ENCODE measurements at regions not wholly inside any gene's neighbourhood (a gene's known extent, or its start where the extent isn't known, plus 50 kb on each side); places are given as distances from the start of the nearest gene placed in this dataset.

DNA sequence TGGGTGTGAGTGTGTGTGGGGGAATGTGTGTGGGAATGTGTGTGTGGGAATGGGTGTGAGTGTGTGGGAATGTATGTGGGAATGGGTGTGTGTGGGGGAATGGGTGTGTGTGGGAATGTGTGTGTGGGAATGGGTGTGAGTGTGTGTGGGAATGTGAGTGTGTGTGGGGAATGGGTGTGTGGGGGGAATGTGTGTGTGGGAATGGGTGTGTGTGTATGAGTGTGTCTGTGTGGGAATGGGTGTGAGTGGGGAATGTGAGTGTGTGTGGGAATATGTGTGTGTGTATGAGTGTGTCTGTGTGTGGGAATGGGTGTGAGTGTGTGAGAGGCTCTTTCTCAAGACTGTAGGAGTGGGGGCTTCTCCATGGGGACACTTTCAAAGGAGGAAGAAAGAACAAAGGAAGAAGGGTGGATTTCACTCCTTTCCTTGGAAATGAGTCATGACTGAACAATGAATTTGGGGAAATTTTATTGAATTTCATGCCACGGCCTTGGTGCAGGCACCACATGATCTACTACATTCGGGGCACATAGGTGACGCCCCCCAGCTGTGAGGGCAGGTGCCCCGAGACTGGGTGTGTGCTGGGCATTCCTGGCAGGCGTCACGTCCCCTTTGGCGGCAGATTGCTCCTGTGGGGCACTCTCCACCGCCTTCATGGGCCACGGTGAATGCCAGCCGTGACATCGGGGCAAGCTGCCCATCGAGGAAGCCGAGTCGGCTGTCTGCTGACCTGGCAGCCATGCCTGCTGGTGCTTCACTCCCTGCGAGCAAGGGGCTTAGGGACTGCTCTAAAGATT is 88.8 kb upstream of the INSIG1 start:
- DNase-seq (no peak), ATAC-seq (no peak)
- H3K4me3 Mint-ChIP-seq, result no peak overlapping the region
- no peaks in the 10 kb centered on the region for H3K36me3 Mint-ChIP-seq (ENCODE audit: low read depth)
- no peaks in the 10 kb centered on the region for H3K9me3 ChIP-seq (ENCODE audit: control insufficient read depth, low read length, poor library complexity, severe bottlenecking)
- H3K27ac Mint-ChIP-seq, result no peak overlapping the region
- H3K27me3 Mint-ChIP-seq, result peaks cover 17% of the 10 kb centered on the region
- H3K4me1 Mint-ChIP-seq, result peaks cover 16% of the 10 kb centered on the region

DNA sequence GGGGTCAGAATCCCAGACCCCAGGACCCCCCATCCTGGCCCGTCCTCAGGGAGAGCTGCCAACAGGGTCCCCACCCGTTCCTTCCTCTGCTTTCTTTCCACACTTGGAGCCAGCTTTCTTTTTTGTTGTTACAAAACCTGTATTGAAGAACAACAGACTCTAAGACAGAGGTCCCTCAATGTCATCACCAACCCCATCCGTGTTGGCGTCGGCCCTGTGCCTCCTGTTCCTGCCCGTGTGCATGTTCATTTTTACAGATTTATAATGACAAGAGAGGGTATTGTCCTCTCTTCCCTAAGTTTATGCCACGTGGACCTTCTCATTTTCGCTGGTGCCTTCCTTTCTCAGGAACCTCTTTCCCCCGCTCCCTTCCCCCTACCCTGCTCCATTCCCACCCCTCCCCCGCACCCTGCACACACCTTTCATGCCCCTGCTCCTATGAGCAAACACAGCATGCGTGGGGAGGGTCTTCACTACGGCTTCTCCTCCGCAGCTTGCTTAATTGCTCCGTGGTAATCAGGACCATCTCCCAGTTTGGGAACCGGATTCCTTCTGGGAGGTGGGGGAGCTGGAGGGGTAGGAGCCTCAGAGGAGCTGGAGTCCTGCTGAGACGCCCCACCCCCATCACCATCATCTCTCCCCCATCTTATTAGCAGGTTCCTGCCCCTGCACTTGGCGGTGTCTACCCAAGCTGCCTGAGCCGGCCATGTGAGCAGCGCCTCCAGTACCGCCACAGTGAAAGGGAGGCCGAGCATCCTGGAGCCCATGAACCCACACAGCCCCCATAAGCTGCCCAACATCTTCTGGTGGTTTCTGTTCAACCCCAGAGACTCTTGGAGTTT is 88.0 kb upstream of the INSIG1 start:
- Mint-ChIP-seq H3K27ac (no peak overlapping the region), H3K4me1 (peaks cover 16% of the 10 kb centered on the region), H3K27me3 (peaks cover 25% of the 10 kb centered on the region), H3K4me3 (no peak overlapping the region), H3K36me3 (ENCODE audit: low read depth) (no peaks in the 10 kb centered on the region)
- ATAC-seq (no peak), DNase-seq (no peak)
- no peaks in the 10 kb centered on the region for H3K9me3 ChIP-seq (ENCODE audit: control insufficient read depth, low read length, poor library complexity, severe bottlenecking)

DNA sequence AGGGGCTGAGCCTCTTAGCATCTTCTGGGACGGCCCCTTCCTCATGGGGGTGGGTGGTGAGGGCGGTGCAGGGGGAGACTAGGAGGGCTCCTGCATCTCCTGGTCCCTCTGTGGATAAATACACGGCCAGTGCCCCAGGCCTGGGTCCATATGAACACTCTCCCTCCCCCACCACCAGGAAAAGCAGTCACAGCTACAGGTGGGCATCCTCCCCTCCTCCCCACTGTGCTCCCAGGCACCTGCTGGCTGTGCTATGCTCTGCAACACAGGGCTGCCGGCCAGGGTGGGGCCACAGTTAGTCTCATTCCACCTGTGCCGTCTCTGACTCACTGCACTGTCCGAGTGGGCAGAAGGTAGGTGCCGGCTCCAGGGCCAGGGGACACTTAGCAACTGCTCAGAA is 87.3 kb upstream of the INSIG1 start:
- H3K9me3 ChIP-seq (ENCODE audit: control insufficient read depth, low read length, poor library complexity, severe bottlenecking), result no peaks in the 10 kb centered on the region
- Mint-ChIP-seq H3K27ac (no peak overlapping the region), H3K27me3 (peaks cover 31% of the 10 kb centered on the region), H3K4me1 (peaks cover 12% of the 10 kb centered on the region), H3K36me3 (ENCODE audit: low read depth) (no peaks in the 10 kb centered on the region), H3K4me3 (no peak overlapping the region)
- DNase-seq (no peak), ATAC-seq (no peak)

DNA sequence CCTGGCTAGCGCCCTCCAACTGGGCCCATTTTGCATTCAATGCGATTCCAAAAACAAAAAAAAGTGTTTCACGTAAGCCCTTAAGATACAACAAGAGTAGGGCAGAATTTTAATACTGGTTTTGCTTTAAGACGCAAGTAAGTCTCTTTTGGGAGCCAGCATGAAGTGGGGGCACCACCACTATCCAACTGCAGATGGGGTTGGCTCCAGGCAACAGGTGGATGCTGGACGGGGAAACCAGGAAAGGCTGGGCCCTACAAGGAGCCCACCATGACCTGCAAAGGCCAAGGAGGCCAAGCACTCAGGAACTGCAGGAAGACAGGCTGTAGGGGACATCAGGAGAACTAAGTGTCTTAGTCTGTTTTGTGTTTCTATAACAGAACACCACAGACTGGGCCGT is 86.5 kb upstream of the INSIG1 start:
- no peaks in the 10 kb centered on the region for H3K36me3 Mint-ChIP-seq (ENCODE audit: low read depth)
- H3K9me3 ChIP-seq (ENCODE audit: control insufficient read depth, low read length, poor library complexity, severe bottlenecking), result no peaks in the 10 kb centered on the region
- H3K27ac Mint-ChIP-seq, result no peak overlapping the region
- H3K4me3 Mint-ChIP-seq, result no peak overlapping the region
- ATAC-seq (no peak), DNase-seq (no peak)
- H3K27me3 Mint-ChIP-seq, result peaks cover 37% of the 10 kb centered on the region
- peaks cover 6% of the 10 kb centered on the region for H3K4me1 Mint-ChIP-seq

DNA sequence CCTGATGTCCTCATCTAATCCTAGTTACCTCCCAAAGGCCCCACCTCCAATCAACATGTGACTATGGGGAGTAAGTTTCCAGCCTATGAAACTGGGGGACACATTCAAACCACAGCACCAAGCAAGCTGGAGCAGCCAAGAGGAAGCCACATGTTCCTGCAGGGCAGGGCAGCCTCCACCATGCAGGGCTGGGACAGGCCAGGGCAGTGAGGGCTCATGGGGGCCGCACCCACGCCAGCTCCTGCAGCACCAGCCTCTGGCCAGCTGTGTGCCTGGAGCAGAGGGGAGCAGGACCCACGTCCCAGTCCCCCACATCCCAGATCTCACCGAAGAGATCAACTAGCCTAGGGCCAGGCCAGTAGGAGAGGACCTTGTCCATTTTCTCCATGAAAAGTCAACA is 85.9 kb upstream of the INSIG1 start:
- ATAC-seq, result no peak
- DNase-seq, result no peak
- H3K27me3 Mint-ChIP-seq, result peaks cover 42% of the 10 kb centered on the region
- H3K4me1 Mint-ChIP-seq, result peaks cover under 1% of the 10 kb centered on the region
- H3K36me3 Mint-ChIP-seq (ENCODE audit: low read depth), result no peaks in the 10 kb centered on the region
- H3K9me3 ChIP-seq (ENCODE audit: control insufficient read depth, low read length, poor library complexity, severe bottlenecking), result no peaks in the 10 kb centered on the region
- H3K27ac Mint-ChIP-seq, result no peak overlapping the region
- H3K4me3 Mint-ChIP-seq, result no peak overlapping the region

DNA sequence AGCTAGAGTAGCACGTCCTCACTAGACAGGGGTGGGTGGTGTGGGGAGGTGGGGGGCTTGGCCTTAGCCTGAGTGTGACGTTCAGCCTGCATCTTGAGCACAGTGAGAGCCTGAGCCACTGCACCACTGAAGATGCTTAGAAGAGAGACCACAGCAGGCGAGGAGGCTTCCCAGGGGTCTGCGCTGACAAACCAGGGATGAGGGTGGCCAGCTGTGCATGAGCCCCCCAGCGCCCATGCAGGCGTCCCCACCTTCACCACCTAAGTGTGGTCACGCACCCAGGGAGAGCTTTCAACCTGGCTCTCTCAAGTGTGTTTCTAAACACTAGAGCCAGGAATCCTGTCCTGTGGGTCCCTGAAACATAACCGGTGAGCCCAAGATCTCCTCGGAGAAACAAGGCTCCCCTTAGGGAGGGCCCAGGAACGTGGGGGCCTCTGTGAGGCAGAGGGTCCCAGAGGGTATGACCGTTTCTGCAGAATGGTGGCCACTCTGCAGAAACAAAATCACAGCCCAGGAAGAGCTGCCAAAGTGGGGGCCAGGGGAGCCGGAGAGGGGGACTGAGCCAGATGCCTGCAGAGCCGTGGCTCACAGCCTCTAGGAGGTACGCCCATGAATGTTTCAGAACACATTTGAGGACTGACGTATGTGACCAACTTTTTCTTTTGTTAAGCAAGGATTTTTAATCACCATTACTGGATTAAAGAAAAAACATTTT is 85.2 kb upstream of the INSIG1 start:
- H3K4me3 Mint-ChIP-seq, result no peak overlapping the region
- ATAC-seq (no peak), DNase-seq (no peak)
- H3K27ac Mint-ChIP-seq, result no peak overlapping the region
- H3K4me1 Mint-ChIP-seq, result no peaks in the 10 kb centered on the region
- peaks cover 44% of the 10 kb centered on the region for H3K27me3 Mint-ChIP-seq
- H3K9me3 ChIP-seq (ENCODE audit: control insufficient read depth, low read length, poor library complexity, severe bottlenecking), result no peaks in the 10 kb centered on the region
- no peaks in the 10 kb centered on the region for H3K36me3 Mint-ChIP-seq (ENCODE audit: low read depth)

DNA sequence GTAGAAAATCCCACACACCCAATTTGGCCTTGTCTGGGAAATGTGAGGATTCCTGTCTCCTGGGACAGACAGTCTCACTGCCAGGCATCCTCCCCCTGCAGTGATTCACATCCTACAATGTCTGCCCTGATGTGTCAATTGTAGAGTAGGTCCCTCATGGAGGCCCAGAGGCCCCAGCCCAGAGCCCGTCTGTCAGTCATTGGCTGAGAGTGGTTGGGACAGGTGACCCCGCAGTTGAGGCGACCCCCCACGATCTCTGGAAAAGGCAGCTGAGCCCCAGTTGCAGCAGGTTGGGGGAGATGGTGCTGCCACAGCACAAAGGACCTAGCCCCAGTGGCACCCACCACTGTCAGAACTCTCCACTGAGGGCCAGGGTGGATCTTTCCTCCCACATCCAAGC is 84.3 kb upstream of the INSIG1 start:
- no peaks in the 10 kb centered on the region for H3K9me3 ChIP-seq (ENCODE audit: control insufficient read depth, low read length, poor library complexity, severe bottlenecking)
- no peak overlapping the region for H3K4me3 Mint-ChIP-seq
- no peak for ATAC-seq
- DNase-seq, result no peak
- H3K27me3 Mint-ChIP-seq, result peaks cover 51% of the 10 kb centered on the region
- no peaks in the 10 kb centered on the region for H3K36me3 Mint-ChIP-seq (ENCODE audit: low read depth)
- no peak overlapping the region for H3K27ac Mint-ChIP-seq
- H3K4me1 Mint-ChIP-seq, result no peaks in the 10 kb centered on the region

DNA sequence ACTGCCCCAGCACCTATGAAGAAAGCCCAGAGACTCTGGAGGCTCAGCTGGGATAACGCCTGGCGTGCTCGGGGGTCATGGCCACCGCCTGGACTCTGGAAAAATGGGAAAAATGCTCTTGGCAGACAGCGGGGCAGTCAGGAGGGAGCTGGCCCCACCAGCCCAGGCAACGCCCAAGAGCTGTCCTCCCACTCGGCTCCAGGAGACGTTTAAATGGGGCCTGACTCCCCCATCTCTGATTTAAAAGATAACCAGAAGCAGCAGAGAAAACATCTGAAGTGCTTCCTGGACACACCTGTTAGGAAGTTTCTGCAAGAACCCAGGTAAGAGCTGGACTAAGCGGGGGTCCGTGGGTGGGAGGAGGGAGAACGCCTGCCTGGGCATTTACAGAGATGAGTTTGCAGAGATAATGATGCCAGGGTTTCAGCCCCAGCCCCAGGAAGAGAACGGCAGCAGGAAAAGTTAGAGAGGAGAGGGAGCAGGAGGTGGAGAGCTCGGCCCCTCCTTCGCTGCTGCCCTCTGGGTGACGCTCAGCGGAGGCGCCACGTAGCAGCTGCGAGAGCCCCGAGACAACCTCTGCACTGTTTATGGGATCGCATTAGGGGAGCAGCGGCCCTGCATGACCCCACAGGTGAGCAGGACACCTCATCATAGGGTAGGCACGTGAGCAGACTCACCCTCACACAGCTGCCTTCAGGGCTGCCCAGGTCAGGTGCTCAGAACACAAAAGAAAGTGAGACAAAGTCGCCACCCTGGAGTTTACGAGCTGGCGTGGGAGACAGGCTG is 83.5 kb upstream of the INSIG1 start:
- H3K27me3 Mint-ChIP-seq, result peaks cover 52% of the 10 kb centered on the region
- no peaks in the 10 kb centered on the region for H3K36me3 Mint-ChIP-seq (ENCODE audit: low read depth)
- no peak overlapping the region for H3K27ac Mint-ChIP-seq
- no peaks in the 10 kb centered on the region for H3K9me3 ChIP-seq (ENCODE audit: control insufficient read depth, low read length, poor library complexity, severe bottlenecking)
- H3K4me1 Mint-ChIP-seq, result no peaks in the 10 kb centered on the region
- ATAC-seq, result no peak
- no peak overlapping the region for H3K4me3 Mint-ChIP-seq
- no peak for DNase-seq

DNA sequence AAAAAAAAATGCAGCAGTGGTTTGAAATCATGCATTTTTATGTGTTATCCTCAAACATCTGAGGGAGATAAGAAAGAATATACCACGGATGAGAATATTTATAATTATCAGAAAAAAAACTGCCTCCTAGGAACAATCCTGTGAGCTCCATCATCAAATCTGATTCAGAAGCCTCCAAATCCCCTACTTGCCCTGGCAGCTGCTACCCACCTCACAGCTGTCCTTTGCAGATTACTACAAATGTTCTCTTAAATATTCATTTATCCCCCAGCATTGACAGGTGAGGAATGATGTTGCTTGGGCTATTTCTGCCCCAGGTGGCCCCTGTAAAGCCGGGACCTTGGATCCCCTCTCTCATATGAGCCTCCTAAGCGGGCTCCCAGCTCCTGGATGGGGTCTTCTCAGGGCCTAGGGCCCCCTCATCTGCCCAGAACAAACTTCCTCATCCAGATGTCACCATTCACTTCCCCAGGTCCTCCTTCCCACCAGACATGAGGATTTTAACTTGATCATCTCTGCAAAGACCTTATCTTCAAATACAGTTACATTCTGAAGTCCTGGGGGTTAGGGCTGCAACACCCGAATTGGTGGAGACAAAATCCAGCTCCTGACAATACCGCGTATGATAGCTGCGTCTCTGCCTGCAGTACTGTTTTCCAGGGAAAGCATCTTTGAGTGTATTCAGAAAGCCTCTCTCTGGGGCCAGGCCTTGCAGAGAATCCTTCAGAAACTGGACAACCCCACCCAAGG is 81.9 kb upstream of the INSIG1 start:
- no peak overlapping the region for H3K4me3 Mint-ChIP-seq
- H3K27ac Mint-ChIP-seq, result no peak overlapping the region
- peaks cover 55% of the 10 kb centered on the region for H3K27me3 Mint-ChIP-seq
- H3K9me3 ChIP-seq (ENCODE audit: control insufficient read depth, low read length, poor library complexity, severe bottlenecking), result no peaks in the 10 kb centered on the region
- ATAC-seq, result no peak
- no peak for DNase-seq
- no peaks in the 10 kb centered on the region for H3K4me1 Mint-ChIP-seq
- H3K36me3 Mint-ChIP-seq (ENCODE audit: low read depth), result no peaks in the 10 kb centered on the region

DNA sequence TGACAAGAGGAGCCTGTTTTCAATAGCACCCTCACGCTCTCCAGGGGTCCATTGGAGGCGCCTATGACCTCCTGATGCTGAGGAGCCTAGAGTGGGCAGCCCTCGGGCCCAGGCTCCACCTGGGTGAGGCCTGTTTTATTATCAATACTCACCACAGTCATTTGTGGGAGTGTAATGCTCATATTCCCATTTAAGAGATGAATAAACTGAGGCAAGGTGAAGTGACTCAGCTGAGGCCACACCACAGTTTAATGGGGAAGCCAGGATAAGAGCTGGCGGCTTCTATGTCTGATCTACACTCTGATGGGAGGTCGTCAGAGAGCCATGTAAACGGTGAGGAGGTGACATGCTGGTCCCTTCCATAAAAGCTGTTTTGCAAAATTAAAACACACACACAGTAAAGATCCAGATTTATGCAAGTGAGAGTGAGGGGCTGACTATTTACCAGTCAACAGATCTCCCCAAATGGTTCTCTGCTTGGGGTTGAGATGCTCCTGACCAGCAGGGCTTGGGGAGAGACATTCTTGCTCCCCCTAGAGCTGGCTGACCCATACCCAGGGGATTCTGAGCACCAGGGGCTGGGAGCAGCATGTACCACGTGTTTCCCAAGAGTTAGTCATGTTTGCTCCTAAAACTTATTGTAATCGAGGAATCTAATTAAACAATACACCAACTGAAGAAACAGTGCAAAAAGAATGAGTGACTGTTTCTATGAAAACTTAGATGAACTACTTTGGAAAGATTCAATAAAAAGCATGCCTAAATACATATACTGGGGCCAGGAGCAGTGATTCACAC is 81.0 kb upstream of the INSIG1 start:
- DNase-seq (no peak), ATAC-seq (no peak)
- H3K9me3 ChIP-seq (ENCODE audit: control insufficient read depth, low read length, poor library complexity, severe bottlenecking), result no peaks in the 10 kb centered on the region
- H3K36me3 Mint-ChIP-seq (ENCODE audit: low read depth), result peaks cover 2% of the 10 kb centered on the region
- no peak overlapping the region for H3K27ac Mint-ChIP-seq
- H3K27me3 Mint-ChIP-seq, result peaks cover 54% of the 10 kb centered on the region
- H3K4me3 Mint-ChIP-seq, result no peak overlapping the region
- H3K4me1 Mint-ChIP-seq, result no peaks in the 10 kb centered on the region

DNA sequence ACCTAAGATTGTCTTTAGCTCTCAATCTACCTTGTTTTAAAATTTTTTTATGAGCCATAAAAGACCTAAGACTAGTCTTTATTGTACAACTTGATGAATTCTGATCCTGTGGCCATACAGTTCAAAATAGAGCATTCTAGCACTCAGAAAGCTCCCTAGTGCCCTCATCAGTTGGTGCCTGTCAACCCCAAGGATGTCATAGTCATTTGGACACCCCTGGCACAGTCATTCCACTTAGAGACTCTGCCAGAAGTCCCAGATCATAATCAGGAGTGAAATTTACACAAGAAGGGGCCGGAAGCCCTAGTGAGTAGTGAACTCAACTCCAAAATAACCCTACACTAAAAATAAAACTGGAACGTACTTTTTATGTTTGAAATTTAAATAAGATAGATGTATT is 80.0 kb upstream of the INSIG1 start:
- no peaks in the 10 kb centered on the region for H3K4me1 Mint-ChIP-seq
- no peaks in the 10 kb centered on the region for H3K9me3 ChIP-seq (ENCODE audit: control insufficient read depth, low read length, poor library complexity, severe bottlenecking)
- peaks cover 2% of the 10 kb centered on the region for H3K36me3 Mint-ChIP-seq (ENCODE audit: low read depth)
- peaks cover 56% of the 10 kb centered on the region for H3K27me3 Mint-ChIP-seq
- ATAC-seq, result no peak
- H3K27ac Mint-ChIP-seq, result no peak overlapping the region
- H3K4me3 Mint-ChIP-seq, result no peak overlapping the region
- DNase-seq, result no peak
